ENCODE measurements at regions not wholly inside any gene's neighbourhood (a gene's known extent, or its start where the extent isn't known, plus 50 kb on each side); places are given as distances from the start of the nearest gene placed in this dataset.
"Not testable (repeated sequence)": the region's sequence is repeated elsewhere in the genome, so short reads cannot be mapped to it uniquely, and the experiment has no call there.

DNA sequence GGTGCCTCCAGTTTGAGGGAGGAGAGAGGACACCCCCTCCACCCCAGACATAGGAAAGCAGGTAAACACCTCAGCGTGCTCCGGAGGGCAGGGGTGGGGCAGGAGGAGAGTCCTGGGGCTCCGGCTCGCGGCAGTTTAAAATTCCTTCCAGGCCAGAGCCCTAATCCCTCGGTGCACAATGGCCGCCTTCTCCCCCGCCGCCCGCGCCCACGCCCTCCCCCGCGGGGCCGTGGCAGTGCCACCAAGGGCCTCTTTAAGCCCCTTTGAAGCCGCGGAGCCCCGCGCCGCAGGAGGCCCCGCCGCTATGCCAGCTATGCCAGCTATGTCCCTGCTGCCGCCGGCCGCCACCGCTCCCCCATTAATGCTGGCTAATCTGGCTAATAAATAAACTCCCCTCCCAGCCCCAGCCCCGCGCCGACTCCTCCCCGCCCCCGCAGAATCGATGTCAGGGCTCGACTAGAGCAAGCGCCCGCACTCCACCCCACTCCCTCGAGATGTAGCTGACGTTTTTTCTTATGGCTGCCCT is 125.1 kb downstream of the MRPL14 start:
- Mint-ChIP-seq H3K27ac (no peak overlapping the region), H3K4me1 (ENCODE audit: low read depth) (peaks cover 10% of the 10 kb centered on the region), H3K4me3 (ENCODE audit: low read depth) (peak overlapping the region; percentile 37), H3K9me3 (no peaks in the 10 kb centered on the region), H3K36me3 (ENCODE audit: low read depth) (no peaks in the 10 kb centered on the region), H3K27me3 (ENCODE audit: low read depth) (peaks cover 25% of the 10 kb centered on the region)
- intact Hi-C loops (cut with micrococcal nuclease) = loop anchor here (2.0 to 5.0 kb wide), 3 partner anchors 55 to 233 kb away; no protein-coding TSS in a partner anchor
- DNase-seq (ENCODE audit: low spot score) = no peak

DNA sequence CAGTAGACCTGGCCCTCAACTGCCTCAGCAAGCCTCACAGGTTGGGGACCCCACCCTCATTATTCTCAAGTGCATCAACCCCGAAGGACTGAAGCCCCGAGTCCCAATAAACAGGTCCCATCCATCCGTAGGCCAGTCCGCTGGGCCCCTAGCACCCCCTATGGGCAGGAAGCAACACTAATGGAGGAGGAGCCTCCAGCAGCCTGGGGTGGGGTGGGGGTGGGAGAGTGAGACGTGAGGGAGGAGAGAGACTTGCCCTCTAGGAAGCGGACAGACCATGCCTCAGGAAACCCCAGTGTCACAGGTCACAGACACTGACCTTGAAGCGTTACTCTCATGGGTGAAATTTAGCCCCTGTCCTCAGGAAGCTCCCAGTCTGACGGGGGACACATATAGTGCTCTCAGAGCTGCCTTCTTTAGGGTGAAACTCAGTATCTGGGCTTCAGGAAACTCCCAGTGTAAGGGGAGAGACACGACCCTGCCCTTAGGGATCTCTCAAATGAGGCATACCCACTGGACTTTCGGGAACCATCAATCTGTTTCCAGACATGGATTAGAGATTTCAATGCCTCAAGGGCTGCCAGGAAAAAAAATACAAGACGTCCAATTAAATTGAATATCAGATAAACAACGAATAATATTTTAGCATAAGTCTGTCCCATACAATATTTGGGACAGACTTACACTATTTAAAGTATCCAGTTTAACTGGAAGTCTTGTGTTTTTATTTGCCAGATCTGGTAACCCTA is 125.8 kb downstream of the MRPL14 start:
- Mint-ChIP-seq H3K36me3 (ENCODE audit: low read depth) (no peaks in the 10 kb centered on the region), H3K4me3 (ENCODE audit: low read depth) (peak overlapping the region; percentile 81), H3K4me1 (ENCODE audit: low read depth) (peaks cover 10% of the 10 kb centered on the region), H3K27me3 (ENCODE audit: low read depth) (peaks cover 23% of the 10 kb centered on the region), H3K9me3 (no peaks in the 10 kb centered on the region), H3K27ac (peak overlapping the region; percentile 49)
- intact Hi-C loops (cut with micrococcal nuclease) = loop anchor here (2.0 to 5.0 kb wide), 3 partner anchors 56 to 233 kb away; no protein-coding TSS in a partner anchor
- DNase-seq (ENCODE audit: low spot score) = peak; percentile 22

DNA sequence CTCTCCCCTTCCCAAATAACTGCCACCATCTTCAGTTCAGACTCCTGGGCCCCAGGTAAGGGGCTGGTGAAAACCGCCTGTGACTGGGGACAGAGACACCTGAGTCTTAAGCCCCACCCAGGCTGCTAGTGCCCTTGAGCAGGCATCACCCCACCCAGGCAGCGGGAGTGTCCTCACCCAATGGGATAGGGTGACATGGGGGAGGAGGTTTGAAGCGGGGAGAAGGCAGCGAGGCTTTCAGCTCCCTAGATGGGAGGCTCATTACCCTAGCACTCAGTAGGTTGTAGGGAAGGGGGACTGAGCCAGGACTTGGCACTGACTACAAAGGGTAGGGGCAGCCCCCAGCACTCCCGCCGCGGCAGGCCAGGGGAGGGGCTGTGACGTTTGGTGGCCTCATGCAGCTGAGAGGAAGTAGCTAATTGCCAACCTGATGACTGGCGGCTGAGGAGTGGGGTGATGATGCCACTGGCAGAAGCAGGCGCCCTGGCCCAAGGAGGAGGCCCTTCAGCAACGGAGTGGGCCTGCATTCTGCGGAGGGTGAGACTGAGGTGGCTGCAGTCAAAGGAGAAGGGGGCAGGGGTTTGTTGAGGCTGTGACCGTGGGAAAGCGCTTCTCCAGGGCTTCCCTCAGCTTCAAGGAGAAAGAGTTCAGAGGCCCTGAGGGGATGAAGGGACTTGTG is 126.9 kb downstream of the MRPL14 start:
- Mint-ChIP-seq H3K4me3 (ENCODE audit: low read depth) (peak overlapping the region; percentile 81), H3K27me3 (ENCODE audit: low read depth) (peaks cover 18% of the 10 kb centered on the region), H3K4me1 (ENCODE audit: low read depth) (peaks cover 10% of the 10 kb centered on the region), H3K27ac (peak overlapping the region; percentile 82), H3K36me3 (ENCODE audit: low read depth) (no peaks in the 10 kb centered on the region), H3K9me3 (no peaks in the 10 kb centered on the region)
- intact Hi-C loops (cut with micrococcal nuclease) = loop anchor here (5.0 kb wide), 1 partner anchor 57 kb away; no protein-coding TSS in a partner anchor
- peak; percentile 24 for DNase-seq (ENCODE audit: low spot score)

DNA sequence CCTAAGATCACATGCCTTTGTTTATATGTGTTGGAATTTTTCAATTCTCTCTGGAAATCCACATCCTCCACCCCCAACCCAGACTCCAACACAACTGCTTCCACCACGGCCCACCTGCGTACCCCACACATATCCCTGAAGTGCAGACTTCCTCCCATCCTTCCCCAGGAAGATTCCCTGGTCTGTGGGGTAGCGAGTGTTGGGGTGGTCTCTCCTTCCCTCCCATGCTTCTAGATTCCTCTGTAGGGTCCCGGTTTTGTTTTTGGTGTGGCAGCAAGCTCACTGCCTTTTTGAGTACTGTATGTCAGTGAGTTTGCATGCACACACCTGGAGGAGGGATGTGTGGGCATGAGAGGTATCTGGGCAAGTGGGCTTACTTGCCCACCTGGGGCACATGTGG is 127.6 kb downstream of the MRPL14 start:
- Mint-ChIP-seq H3K27me3 (ENCODE audit: low read depth) (peaks cover 16% of the 10 kb centered on the region), H3K27ac (no peak overlapping the region)

DNA sequence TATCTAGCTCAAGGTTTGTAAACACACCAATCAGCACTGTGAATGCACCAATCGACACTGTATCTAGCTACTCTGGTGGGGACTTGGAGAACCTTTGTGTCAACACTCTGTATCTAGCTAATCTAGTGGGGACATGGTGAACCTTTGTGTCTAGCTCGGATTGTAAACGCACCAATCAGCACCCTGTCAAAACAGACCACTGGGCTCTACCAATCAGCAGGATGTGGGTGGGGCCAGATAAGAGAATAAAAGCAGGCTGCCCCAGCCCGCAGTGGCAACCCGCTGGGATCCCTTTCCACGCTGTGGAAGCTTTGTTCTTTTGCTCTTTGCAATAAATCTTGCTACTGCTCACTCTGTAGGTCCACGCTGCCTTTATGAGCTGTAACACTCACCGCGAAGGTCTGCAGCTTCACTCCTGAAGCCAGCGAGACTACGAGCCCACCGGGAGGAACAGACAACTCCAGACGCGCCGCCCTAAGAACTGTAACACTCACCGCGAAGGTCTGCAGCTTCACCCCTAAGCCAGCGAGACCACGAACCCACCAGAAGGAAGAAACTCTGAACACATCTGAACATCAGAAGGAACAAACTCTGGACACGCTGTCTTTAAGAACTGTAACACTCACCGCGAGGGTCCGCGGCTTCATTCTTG is 128.5 kb downstream of the MRPL14 start:
- DNase-seq (ENCODE audit: low spot score); H3K9me3 Mint-ChIP-seq; H3K4me3 Mint-ChIP-seq (ENCODE audit: low read depth); H3K27ac Mint-ChIP-seq; H3K36me3 Mint-ChIP-seq (ENCODE audit: low read depth); intact Hi-C loops (cut with micrococcal nuclease); H3K27me3 Mint-ChIP-seq (ENCODE audit: low read depth): not testable (repeated sequence)
- H3K4me1 Mint-ChIP-seq (ENCODE audit: low read depth) = peaks cover 10% of the 10 kb centered on the region

More for the DNA sequence above, 127.6 kb downstream of the MRPL14 start:
- intact Hi-C loops (cut with micrococcal nuclease) = loop anchor here (5.0 kb wide), 1 partner anchor 58 kb away; no protein-coding TSS in a partner anchor
- no peak for DNase-seq (ENCODE audit: low spot score)
- Mint-ChIP-seq H3K4me1 (ENCODE audit: low read depth) (peaks cover 10% of the 10 kb centered on the region), H3K36me3 (ENCODE audit: low read depth) (no peaks in the 10 kb centered on the region), H3K9me3 (no peaks in the 10 kb centered on the region), H3K4me3 (ENCODE audit: low read depth) (no peak overlapping the region)

DNA sequence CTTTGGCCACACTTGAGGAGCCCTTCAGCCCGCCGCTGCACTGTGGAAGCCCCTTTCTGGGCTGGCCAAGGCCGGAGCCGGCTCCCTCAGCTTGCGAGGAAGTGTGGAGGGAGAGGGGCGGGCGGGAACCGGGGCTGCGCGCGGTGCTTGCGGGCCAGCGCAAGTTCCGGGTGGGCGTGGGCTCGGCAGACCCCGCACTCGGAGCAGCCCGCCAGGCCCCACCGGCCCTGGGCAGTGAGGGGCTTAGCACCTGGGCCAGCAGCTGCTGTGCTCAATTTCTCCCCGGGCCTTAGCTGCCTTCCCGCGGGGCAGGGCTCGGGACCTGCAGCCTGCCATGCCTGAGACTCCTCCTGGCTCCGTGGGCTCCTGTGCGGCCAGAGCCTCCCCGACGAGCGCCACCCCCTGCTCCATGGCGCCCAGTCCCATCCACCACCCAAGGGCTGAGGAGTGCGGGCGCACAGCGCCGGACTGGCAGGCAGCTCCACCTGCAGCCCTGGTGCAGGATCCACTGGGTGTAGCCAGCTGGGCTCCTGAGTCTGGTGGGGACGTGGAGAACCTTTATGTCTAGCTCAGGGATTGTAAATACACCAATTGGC is 129.2 kb downstream of the MRPL14 start:
- DNase-seq (ENCODE audit: low spot score); H3K9me3 Mint-ChIP-seq; H3K36me3 Mint-ChIP-seq (ENCODE audit: low read depth); H3K4me3 Mint-ChIP-seq (ENCODE audit: low read depth); H3K27ac Mint-ChIP-seq; H3K27me3 Mint-ChIP-seq (ENCODE audit: low read depth); intact Hi-C loops (cut with micrococcal nuclease): not testable (repeated sequence)
- peaks cover 10% of the 10 kb centered on the region for H3K4me1 Mint-ChIP-seq (ENCODE audit: low read depth)

DNA sequence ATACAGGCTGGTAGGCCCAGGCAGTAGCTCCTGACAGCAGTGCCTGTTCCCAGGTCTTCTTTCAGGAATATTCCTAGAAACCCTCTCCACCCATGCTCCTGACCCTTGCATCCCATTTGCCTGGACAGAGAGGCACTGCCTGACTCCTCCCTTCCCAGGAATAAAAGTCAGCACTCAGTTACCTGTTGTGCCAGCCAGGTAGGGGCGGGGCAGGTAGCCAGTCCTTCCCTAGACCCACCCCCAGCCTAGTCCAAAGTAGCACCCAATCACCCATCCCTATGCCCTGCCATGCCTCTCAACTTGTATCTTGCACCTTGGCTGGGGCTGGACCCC is 129.9 kb downstream of the MRPL14 start:
- H3K4me1 Mint-ChIP-seq (ENCODE audit: low read depth) = peaks cover 10% of the 10 kb centered on the region
- intact Hi-C loops (cut with micrococcal nuclease) = no loop called here
- DNase-seq (ENCODE audit: low spot score) = no peak
- H3K9me3 Mint-ChIP-seq = no peaks in the 10 kb centered on the region
- H3K4me3 Mint-ChIP-seq (ENCODE audit: low read depth) = no peak overlapping the region
- no peak overlapping the region for H3K27ac Mint-ChIP-seq
- no peaks in the 10 kb centered on the region for H3K36me3 Mint-ChIP-seq (ENCODE audit: low read depth)
- H3K27me3 Mint-ChIP-seq (ENCODE audit: low read depth) = peaks cover 6% of the 10 kb centered on the region

DNA sequence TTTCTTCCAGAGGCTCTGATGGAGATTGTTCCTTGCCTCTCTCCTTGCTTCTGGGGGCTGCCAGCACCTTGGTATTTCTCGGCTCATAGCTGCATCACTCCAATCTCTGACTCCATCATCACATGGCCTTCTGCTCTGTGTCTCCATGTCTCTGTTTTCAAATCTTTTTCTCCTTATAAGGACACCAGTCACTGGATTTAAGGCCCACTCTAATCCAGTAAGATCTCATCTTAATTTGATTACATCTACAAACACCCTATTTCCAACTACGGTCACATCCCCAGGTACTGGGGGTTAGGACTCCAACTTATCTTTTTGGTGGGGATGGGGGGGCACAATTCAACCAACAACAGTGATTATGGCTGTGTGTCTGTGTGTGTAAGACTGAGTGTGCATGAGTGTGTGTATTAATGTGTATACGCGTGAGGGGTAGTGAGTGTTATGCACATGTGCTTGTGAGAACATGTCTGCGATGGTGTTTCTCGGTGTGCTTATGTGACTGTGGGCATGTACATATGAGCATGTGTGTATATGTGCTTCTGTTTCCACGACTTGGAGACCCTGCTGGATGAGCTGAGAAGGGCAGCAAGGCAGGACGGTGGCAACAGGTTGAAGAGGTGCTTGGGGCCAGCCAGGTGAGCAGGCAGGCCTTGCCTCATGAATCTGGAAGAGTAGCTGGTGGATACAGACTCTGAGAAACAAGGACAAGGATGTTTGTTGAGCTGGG is 130.5 kb downstream of the MRPL14 start:
- H3K27me3 Mint-ChIP-seq (ENCODE audit: low read depth) = peaks cover 6% of the 10 kb centered on the region
- H3K4me3 Mint-ChIP-seq (ENCODE audit: low read depth) = no peak overlapping the region
- no peaks in the 10 kb centered on the region for H3K9me3 Mint-ChIP-seq
- H3K4me1 Mint-ChIP-seq (ENCODE audit: low read depth) = peaks cover 10% of the 10 kb centered on the region
- DNase-seq (ENCODE audit: low spot score) = no peak
- H3K36me3 Mint-ChIP-seq (ENCODE audit: low read depth) = no peaks in the 10 kb centered on the region
- intact Hi-C loops (cut with micrococcal nuclease) = no loop called here
- no peak overlapping the region for H3K27ac Mint-ChIP-seq

DNA sequence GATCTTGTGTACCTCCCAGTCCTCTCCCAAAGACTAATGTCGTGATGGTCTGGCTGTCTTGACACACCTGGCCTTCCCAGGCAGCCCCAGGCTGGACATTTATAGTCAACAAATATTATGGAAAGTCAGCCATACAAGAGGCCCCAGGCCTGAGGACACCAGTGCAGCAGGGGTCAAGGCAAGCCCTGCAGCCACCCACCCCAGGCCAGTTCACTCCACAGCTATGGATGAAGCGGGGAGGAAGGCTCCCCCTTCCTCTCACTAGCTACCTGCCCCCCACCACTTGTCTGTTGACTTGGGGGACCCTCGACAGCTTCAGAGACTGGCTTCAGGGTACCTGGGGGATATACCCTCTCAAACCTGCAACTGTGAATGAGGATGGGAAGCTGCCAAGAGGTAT is 132.1 kb downstream of the MRPL14 start:
- intact Hi-C loops (cut with micrococcal nuclease) = no loop called here
- Mint-ChIP-seq H3K9me3 (no peaks in the 10 kb centered on the region), H3K4me1 (ENCODE audit: low read depth) (no peaks in the 10 kb centered on the region), H3K4me3 (ENCODE audit: low read depth) (no peak overlapping the region), H3K27ac (no peak overlapping the region), H3K36me3 (ENCODE audit: low read depth) (no peaks in the 10 kb centered on the region), H3K27me3 (ENCODE audit: low read depth) (peaks cover 3% of the 10 kb centered on the region)
- DNase-seq (ENCODE audit: low spot score) = no peak

DNA sequence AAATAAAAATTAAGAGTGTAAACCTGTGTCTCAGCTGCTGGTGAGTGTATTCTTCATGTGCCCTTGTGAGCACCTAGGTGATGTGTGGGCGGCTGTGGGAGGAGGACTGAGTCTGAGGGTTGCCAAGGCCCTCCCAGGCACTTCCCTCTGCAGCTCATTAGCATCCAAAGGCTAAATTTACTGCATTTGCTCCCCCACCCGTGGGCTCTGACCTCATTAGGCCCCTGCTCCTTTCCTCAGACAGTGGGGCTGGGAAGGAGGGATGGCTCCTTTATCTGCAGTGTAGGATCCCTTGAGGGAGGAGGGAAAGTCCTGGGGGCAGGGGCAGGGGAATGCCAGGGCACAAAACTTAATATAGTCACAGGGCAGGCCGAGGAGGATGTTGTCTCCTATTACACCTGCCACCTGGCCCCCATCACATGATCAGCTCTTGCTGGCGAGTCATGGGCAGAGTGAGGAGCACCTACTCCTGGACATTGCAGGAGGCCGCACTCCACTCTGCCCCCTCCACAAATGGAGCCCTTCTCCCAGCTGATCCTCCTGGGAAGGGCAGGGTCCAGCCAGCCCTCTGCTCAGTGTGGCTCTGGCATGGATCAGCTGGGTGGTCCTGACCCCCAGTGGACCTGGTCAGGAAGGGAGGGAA is 133.2 kb downstream of the MRPL14 start:
- Mint-ChIP-seq H3K4me3 (ENCODE audit: low read depth) (no peak overlapping the region), H3K9me3 (no peaks in the 10 kb centered on the region), H3K27me3 (ENCODE audit: low read depth) (no peaks in the 10 kb centered on the region), H3K4me1 (ENCODE audit: low read depth) (no peaks in the 10 kb centered on the region), H3K36me3 (ENCODE audit: low read depth) (no peaks in the 10 kb centered on the region), H3K27ac (no peak overlapping the region)
- DNase-seq (ENCODE audit: low spot score) = no peak
- intact Hi-C loops (cut with micrococcal nuclease) = no loop called here

DNA sequence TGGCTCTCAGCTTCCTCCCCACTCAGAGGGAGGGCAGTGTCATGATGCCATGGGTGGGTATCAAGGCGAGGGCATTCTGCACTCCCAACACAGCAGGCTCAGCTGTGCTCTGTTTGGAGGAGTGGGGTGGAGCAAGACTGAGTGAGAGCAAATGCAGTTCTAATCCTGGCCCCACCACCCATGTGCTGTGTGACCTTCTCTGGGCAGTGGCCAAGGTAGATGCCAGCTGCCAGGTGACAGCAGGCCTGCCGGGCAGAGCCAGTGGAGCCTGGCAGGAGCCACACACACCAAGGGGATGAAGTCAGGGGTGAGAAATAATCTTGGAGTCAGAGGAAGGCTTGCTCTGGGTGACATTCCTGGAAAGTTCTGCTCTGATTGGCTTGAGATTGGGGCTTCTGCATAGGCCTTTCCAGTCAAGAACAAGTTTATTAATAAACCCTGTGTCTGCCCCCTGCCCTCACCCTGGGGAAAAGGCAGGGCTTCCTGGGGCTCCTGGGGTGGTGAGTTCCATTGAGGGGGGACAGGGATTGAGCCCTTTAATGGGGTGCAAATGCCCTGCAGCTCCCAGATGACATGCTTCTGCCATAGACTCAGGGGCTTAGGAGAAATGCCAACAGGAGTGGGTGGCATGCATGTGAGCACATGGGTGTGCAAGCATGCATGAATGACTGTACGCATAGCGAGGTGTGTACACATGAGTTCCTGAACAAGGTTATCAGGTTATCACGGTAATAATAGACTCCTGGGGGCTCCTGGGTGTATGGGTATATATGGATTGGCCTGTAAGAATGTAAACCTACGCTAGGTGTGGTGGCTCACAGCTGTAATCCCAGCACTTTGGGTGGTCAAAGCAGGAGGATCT is 134.2 kb downstream of the MRPL14 start:
- no peaks in the 10 kb centered on the region for H3K27me3 Mint-ChIP-seq (ENCODE audit: low read depth)
- no peak overlapping the region for H3K27ac Mint-ChIP-seq
- H3K36me3 Mint-ChIP-seq (ENCODE audit: low read depth) = no peaks in the 10 kb centered on the region
- intact Hi-C loops (cut with micrococcal nuclease) = no loop called here
- no peak for DNase-seq (ENCODE audit: low spot score)
- H3K4me3 Mint-ChIP-seq (ENCODE audit: low read depth) = no peak overlapping the region
- H3K9me3 Mint-ChIP-seq = no peaks in the 10 kb centered on the region
- H3K4me1 Mint-ChIP-seq (ENCODE audit: low read depth) = no peaks in the 10 kb centered on the region

All from activated T-helper 2 cell treated with anti-CD3 and anti-CD28 coated beads, Interferon-gamma antibody, Interleukin-2, Interleukin-4, amounts not matched to agents 10 μg/mL and 5 μg/mL and 100 μg/mL, durations not matched to agents 14 hours and 24 hours and 36 hours (primary cell).